HCT116 (cell line): ENCODE measurements at regions not wholly inside any gene's neighbourhood (a gene's known extent, or its start where the extent isn't known, plus 50 kb on each side); places are given as distances from the start of the nearest gene placed in this dataset.

Source experiments
- CTCF ChIP-seq, 3 experiments: fragments of 200-600 bp in 1 of 3; sonication (generic) in 1 of 3; IDR thresholded peaks in 2 of 3; conservative IDR thresholded peaks in 1 of 3; 2 replicates each; pipeline ENCODE4 v1.5.1; 2012 to 2017; ENCODE audit warnings: low read depth in 2 of 3, low read length in 2 of 3, antibody characterized with exemption in 1 of 3, borderline replicate concordance in 1 of 3, control low read depth in 1 of 3, mild to moderate bottlenecking in 1 of 3, mixed read lengths in 1 of 3, mixed run types in 1 of 3, moderate library complexity in 1 of 3; ENCODE audit not compliant: insufficient read depth in 1 of 3
- EZH2 ChIP-seq: fragments of 200-600 bp; sonication (generic); IDR thresholded peaks from 2 replicates; pipeline ENCODE4 v1.6.1; 2017; ENCODE audit warnings: antibody characterized with exemption, mixed run types
- POLR2A ChIP-seq: IDR thresholded peaks from 2 replicates; pipeline ENCODE4 v1.7.0; 2011; ENCODE audit warnings: borderline replicate concordance; ENCODE audit not compliant: insufficient read depth, insufficient read length; ENCODE audit errors: extremely low read depth
- POLR2AphosphoS5 ChIP-seq: IDR thresholded peaks from 2 replicates; pipeline ENCODE4 v1.6.1; 2011; ENCODE audit warnings: mild to moderate bottlenecking, low read depth, low read length, moderate library complexity
- RAD21 ChIP-seq: IDR thresholded peaks from 2 replicates; pipeline ENCODE4 v1.6.1; 2012; ENCODE audit warnings: low read depth, mild to moderate bottlenecking
- ZBTB33 ChIP-seq: IDR thresholded peaks from 2 replicates; pipeline ENCODE4 v1.6.1; 2011; ENCODE audit warnings: mild to moderate bottlenecking, low read length, moderate library complexity; ENCODE audit not compliant: insufficient replicate concordance; ENCODE audit errors: extremely low read depth
- ZNF274 ChIP-seq: fragments of 200-500 bp; sonication (Bioruptor generic); IDR thresholded peaks from 2 replicates; pipeline ENCODE4 v1.6.1; 2014; ENCODE audit warnings: mild to moderate bottlenecking, low read depth, low read length, inconsistent platforms

GRCh38 chr3:34646911-34647460 is 848.6 kb downstream of the PDCD6IP start:
- TF ChIP-seq CTCF (IDR thresholded peaks at IDR 0.05 in 2 of 3, conservative IDR thresholded peaks at IDR 0.05 in 1 of 3; ENCODE audit: borderline replicate concordance in 1 of 3, insufficient read depth in 1 of 3, low read depth in 2 of 3, low read length in 2 of 3) (no peak), POLR2AphosphoS5 (no peak), ZBTB33 (no peak), POLR2A (no peak), RAD21 (no peak), ZNF274 (no peak), EZH2 (no peak)
